ENCODE measurements at regions not wholly inside any gene's neighbourhood (a gene's known extent, or its start where the extent isn't known, plus 50 kb on each side); places are given as distances from the start of the nearest gene placed in this dataset.

- DNase-seq (no peak), ATAC-seq (ENCODE audit: low read depth in 2 of 2) (no peak)
- Histone ChIP-seq H3K27me3 (ENCODE audit: control insufficient read depth, insufficient read depth, low read length) (no peaks in the 10 kb centered on the region), H3K4me3 (ENCODE audit: low read depth, low read length) (no peak overlapping the region), H3K9me3 (ENCODE audit: control insufficient read depth in 2 of 2, low read length in 2 of 2) (no peaks in the 10 kb centered on the region), H3K36me3 (ENCODE audit: control insufficient read depth, insufficient read depth, low read length) (no peaks in the 10 kb centered on the region), H3K4me1 (ENCODE audit: control insufficient read depth, insufficient read depth, low read length, poor library complexity, severe bottlenecking) (no peaks in the 10 kb centered on the region), H3K27ac (ENCODE audit: insufficient read depth, low read length, poor library complexity, severe bottlenecking) (no peak overlapping the region)
- H3K4me1 Mint-ChIP-seq = no peaks in the 10 kb centered on the region
- H3K9me3 Mint-ChIP-seq = peaks cover 0 to 6% (median 0%) of the 10 kb centered on the region in 7 donors
- H3K27me3 Mint-ChIP-seq = peaks cover 5% of the 10 kb centered on the region
- H3K36me3 Mint-ChIP-seq = no peaks in the 10 kb centered on the region
- no peak overlapping the region for H3K4me3 Mint-ChIP-seq
- H3K27ac Mint-ChIP-seq = no peak overlapping the region
Observed at GRCh38 chr19:30780456-30780855, 408.3 kb downstream of the ZNF536 start.

GRCh38 chr19:30780032-30780431 lies 407.8 kb downstream of the ZNF536 start:
- Histone ChIP-seq H3K27ac (ENCODE audit: insufficient read depth, low read length, poor library complexity, severe bottlenecking) (no peak overlapping the region), H3K4me1 (ENCODE audit: control insufficient read depth, insufficient read depth, low read length, poor library complexity, severe bottlenecking) (no peaks in the 10 kb centered on the region), H3K27me3 (ENCODE audit: control insufficient read depth, insufficient read depth, low read length) (no peaks in the 10 kb centered on the region), H3K9me3 (ENCODE audit: control insufficient read depth in 2 of 2, low read length in 2 of 2) (no peaks in the 10 kb centered on the region), H3K36me3 (ENCODE audit: control insufficient read depth, insufficient read depth, low read length) (no peaks in the 10 kb centered on the region), H3K4me3 (ENCODE audit: low read depth, low read length) (no peak overlapping the region)
- Mint-ChIP-seq H3K27me3 (peaks cover 5% of the 10 kb centered on the region), H3K4me1 (no peaks in the 10 kb centered on the region), H3K36me3 (no peaks in the 10 kb centered on the region), H3K4me3 (no peak overlapping the region), H3K27ac (no peak overlapping the region), H3K9me3 (peaks cover 0 to 6% (median 0%) of the 10 kb centered on the region in 7 donors)
- ATAC-seq (ENCODE audit: low read depth in 2 of 2) = no peak
- DNase-seq = no peak

GRCh38 chr19:30778961-30779715 lies 407.0 kb downstream of the ZNF536 start:
- no peak for ATAC-seq (ENCODE audit: low read depth in 2 of 2)
- no peaks in the 10 kb centered on the region for H3K9me3 ChIP-seq (ENCODE audit: control insufficient read depth in 2 of 2, low read length in 2 of 2)
- no peaks in the 10 kb centered on the region for H3K27me3 ChIP-seq (ENCODE audit: control insufficient read depth, insufficient read depth, low read length)

GRCh38 chr19:30778061-30778460 lies 405.9 kb downstream of the ZNF536 start:
- Histone ChIP-seq H3K9me3 (ENCODE audit: control insufficient read depth in 2 of 2, low read length in 2 of 2) (peaks cover 2 to 4% of the 10 kb centered on the region in 2 experiments), H3K36me3 (ENCODE audit: control insufficient read depth, insufficient read depth, low read length) (no peaks in the 10 kb centered on the region), H3K4me1 (ENCODE audit: control insufficient read depth, insufficient read depth, low read length, poor library complexity, severe bottlenecking) (no peaks in the 10 kb centered on the region), H3K27ac (ENCODE audit: insufficient read depth, low read length, poor library complexity, severe bottlenecking) (no peak overlapping the region), H3K27me3 (ENCODE audit: control insufficient read depth, insufficient read depth, low read length) (no peaks in the 10 kb centered on the region), H3K4me3 (ENCODE audit: low read depth, low read length) (no peak overlapping the region)
- DNase-seq (no peak), ATAC-seq (ENCODE audit: low read depth in 2 of 2) (no peak)
- Mint-ChIP-seq H3K27ac (no peak overlapping the region), H3K4me1 (no peaks in the 10 kb centered on the region), H3K9me3 (peaks cover 0 to 6% (median 3%) of the 10 kb centered on the region in 7 donors), H3K4me3 (no peak overlapping the region), H3K36me3 (no peaks in the 10 kb centered on the region), H3K27me3 (peaks cover 9% of the 10 kb centered on the region)

More at GRCh38 chr19:30778961-30779715, 407.0 kb downstream of the ZNF536 start:
- no peaks in the 10 kb centered on the region for H3K4me1 ChIP-seq (ENCODE audit: control insufficient read depth, insufficient read depth, low read length, poor library complexity, severe bottlenecking)
- H3K4me1 Mint-ChIP-seq = no peaks in the 10 kb centered on the region
- no peak overlapping the region for H3K4me3 ChIP-seq (ENCODE audit: low read depth, low read length)
- H3K36me3 ChIP-seq (ENCODE audit: control insufficient read depth, insufficient read depth, low read length) = no peaks in the 10 kb centered on the region
- H3K27ac ChIP-seq (ENCODE audit: insufficient read depth, low read length, poor library complexity, severe bottlenecking) = no peak overlapping the region
- peaks cover 5% of the 10 kb centered on the region for H3K27me3 Mint-ChIP-seq
- no peak overlapping the region for H3K4me3 Mint-ChIP-seq
- no peaks in the 10 kb centered on the region for H3K36me3 Mint-ChIP-seq
- no peak overlapping the region for H3K27ac Mint-ChIP-seq
- no peak for DNase-seq
- peaks cover 0 to 6% (median 0%) of the 10 kb centered on the region in 7 donors for H3K9me3 Mint-ChIP-seq

GRCh38 chr19:30775956-30776355 lies 403.8 kb downstream of the ZNF536 start:
- Mint-ChIP-seq H3K27ac (no peak overlapping the region), H3K4me3 (no peak overlapping the region), H3K36me3 (no peaks in the 10 kb centered on the region), H3K4me1 (no peaks in the 10 kb centered on the region), H3K9me3 (peaks cover 0 to 17% (median 3%) of the 10 kb centered on the region in 7 donors), H3K27me3 (peaks cover 9% of the 10 kb centered on the region)
- Histone ChIP-seq H3K27me3 (ENCODE audit: control insufficient read depth, insufficient read depth, low read length) (no peaks in the 10 kb centered on the region), H3K36me3 (ENCODE audit: control insufficient read depth, insufficient read depth, low read length) (no peaks in the 10 kb centered on the region), H3K4me1 (ENCODE audit: control insufficient read depth, insufficient read depth, low read length, poor library complexity, severe bottlenecking) (no peaks in the 10 kb centered on the region), H3K27ac (ENCODE audit: insufficient read depth, low read length, poor library complexity, severe bottlenecking) (no peak overlapping the region), H3K9me3 (ENCODE audit: control insufficient read depth in 2 of 2, low read length in 2 of 2) (peaks cover 6 to 9% of the 10 kb centered on the region in 2 experiments), H3K4me3 (ENCODE audit: low read depth, low read length) (no peak overlapping the region)
- ATAC-seq (ENCODE audit: low read depth in 2 of 2) (no peak), DNase-seq (no peak)

- peaks cover 0 to 17% (median 3%) of the 10 kb centered on the region in 7 donors for H3K9me3 Mint-ChIP-seq
- no peaks in the 10 kb centered on the region for H3K4me1 ChIP-seq (ENCODE audit: control insufficient read depth, insufficient read depth, low read length, poor library complexity, severe bottlenecking)
- no peak overlapping the region for H3K27ac ChIP-seq (ENCODE audit: insufficient read depth, low read length, poor library complexity, severe bottlenecking)
- H3K9me3 ChIP-seq (ENCODE audit: control insufficient read depth in 2 of 2, low read length in 2 of 2) = peaks cover 6 to 9% of the 10 kb centered on the region in 2 experiments
- H3K27ac Mint-ChIP-seq = no peak overlapping the region
- no peaks in the 10 kb centered on the region for H3K4me1 Mint-ChIP-seq
- no peaks in the 10 kb centered on the region for H3K36me3 Mint-ChIP-seq
- ATAC-seq (ENCODE audit: low read depth in 2 of 2) (no peak), DNase-seq (no peak)
- no peaks in the 10 kb centered on the region for H3K27me3 ChIP-seq (ENCODE audit: control insufficient read depth, insufficient read depth, low read length)
- H3K4me3 Mint-ChIP-seq = no peak overlapping the region
- peaks cover 4% of the 10 kb centered on the region for H3K27me3 Mint-ChIP-seq
- H3K36me3 ChIP-seq (ENCODE audit: control insufficient read depth, insufficient read depth, low read length) = no peaks in the 10 kb centered on the region
- no peak overlapping the region for H3K4me3 ChIP-seq (ENCODE audit: low read depth, low read length)
Observed at GRCh38 chr19:30774252-30774766, 402.1 kb downstream of the ZNF536 start.

- Mint-ChIP-seq H3K27me3 (no peaks in the 10 kb centered on the region), H3K36me3 (no peaks in the 10 kb centered on the region), H3K9me3 (peaks cover 0 to 3% (median 0%) of the 10 kb centered on the region in 7 donors), H3K4me3 (no peak overlapping the region), H3K27ac (no peak overlapping the region), H3K4me1 (no peaks in the 10 kb centered on the region)
- H3K36me3 ChIP-seq (ENCODE audit: control insufficient read depth, insufficient read depth, low read length) = no peaks in the 10 kb centered on the region
- no peak overlapping the region for H3K4me3 ChIP-seq (ENCODE audit: low read depth, low read length)
- H3K27me3 ChIP-seq (ENCODE audit: control insufficient read depth, insufficient read depth, low read length) = peaks cover 2% of the 10 kb centered on the region
- DNase-seq (no peak), ATAC-seq (ENCODE audit: low read depth in 2 of 2) (no peak)
- H3K9me3 ChIP-seq (ENCODE audit: control insufficient read depth in 2 of 2, low read length in 2 of 2) = no peaks in the 10 kb centered on the region
- no peaks in the 10 kb centered on the region for H3K4me1 ChIP-seq (ENCODE audit: control insufficient read depth, insufficient read depth, low read length, poor library complexity, severe bottlenecking)
- no peak overlapping the region for H3K27ac ChIP-seq (ENCODE audit: insufficient read depth, low read length, poor library complexity, severe bottlenecking)
Observed at GRCh38 chr19:30762651-30763050, 390.5 kb downstream of the ZNF536 start.

GRCh38 chr19:30760014-30760413 lies 387.8 kb downstream of the ZNF536 start:
- Mint-ChIP-seq H3K27ac (no peak overlapping the region), H3K9me3 (peaks cover 0 to 4% (median 0%) of the 10 kb centered on the region in 7 donors), H3K4me3 (no peak overlapping the region), H3K4me1 (no peaks in the 10 kb centered on the region), H3K27me3 (no peaks in the 10 kb centered on the region), H3K36me3 (no peaks in the 10 kb centered on the region)
- Histone ChIP-seq H3K27ac (ENCODE audit: insufficient read depth, low read length, poor library complexity, severe bottlenecking) (no peak overlapping the region), H3K4me3 (ENCODE audit: low read depth, low read length) (no peak overlapping the region), H3K27me3 (ENCODE audit: control insufficient read depth, insufficient read depth, low read length) (peaks cover 2% of the 10 kb centered on the region), H3K36me3 (ENCODE audit: control insufficient read depth, insufficient read depth, low read length) (no peaks in the 10 kb centered on the region), H3K4me1 (ENCODE audit: control insufficient read depth, insufficient read depth, low read length, poor library complexity, severe bottlenecking) (no peaks in the 10 kb centered on the region), H3K9me3 (ENCODE audit: control insufficient read depth in 2 of 2, low read length in 2 of 2) (no peaks in the 10 kb centered on the region)
- ATAC-seq (ENCODE audit: low read depth in 2 of 2) (no peak), DNase-seq (no peak)

Data from CD4-positive, CD25-positive, alpha-beta regulatory T cell (primary cell).